ENCODE measurements at regions not wholly inside any gene's neighbourhood (a gene's known extent, or its start where the extent isn't known, plus 50 kb on each side); places are given as distances from the start of the nearest gene placed in this dataset.

DNA sequence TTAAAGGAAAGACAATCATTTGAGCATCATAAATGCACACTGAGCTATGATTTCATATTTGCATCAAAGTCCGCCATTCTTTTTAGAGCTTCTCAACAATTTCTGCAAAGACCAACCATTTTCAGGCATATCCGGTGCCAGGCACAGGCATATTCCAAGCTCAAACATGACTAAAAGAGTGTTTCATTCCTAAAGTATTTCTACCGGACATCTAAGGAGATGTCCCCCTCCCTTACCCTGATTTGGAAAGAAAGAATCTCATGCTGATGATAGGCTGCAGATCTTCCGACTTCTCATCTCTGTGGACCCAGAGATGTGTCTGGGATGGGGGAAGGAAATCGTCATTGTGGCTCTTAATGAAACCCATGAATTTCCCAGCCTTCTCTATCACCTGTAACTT lies 600.5 kb upstream of the MGMT start:
- no peak for DNase-seq (ENCODE audit: insufficient read length, low spot score)
- no peak for TF ChIP-seq SPI1 (IDR thresholded peaks at IDR 0.05; ENCODE audit: low read depth, low read length)
- TF ChIP-seq POLR2AphosphoS5 (IDR thresholded peaks at IDR 0.05; ENCODE audit: low read depth, low read length): no peak
- TF ChIP-seq POLR2A (IDR thresholded peaks at IDR 0.05; ENCODE audit: low read depth, low read length): no peak
- TF ChIP-seq POU2F2 (IDR thresholded peaks at IDR 0.05; ENCODE audit: low read depth, low read length): no peak
- TF ChIP-seq PAX5 (IDR thresholded peaks at IDR 0.05; ENCODE audit: insufficient read depth, low read length, severe bottlenecking): no peak
- no peak for TF ChIP-seq TAF1 (IDR thresholded peaks at IDR 0.05; ENCODE audit: low read depth, low read length)
- no peak for FAIRE-seq

DNA sequence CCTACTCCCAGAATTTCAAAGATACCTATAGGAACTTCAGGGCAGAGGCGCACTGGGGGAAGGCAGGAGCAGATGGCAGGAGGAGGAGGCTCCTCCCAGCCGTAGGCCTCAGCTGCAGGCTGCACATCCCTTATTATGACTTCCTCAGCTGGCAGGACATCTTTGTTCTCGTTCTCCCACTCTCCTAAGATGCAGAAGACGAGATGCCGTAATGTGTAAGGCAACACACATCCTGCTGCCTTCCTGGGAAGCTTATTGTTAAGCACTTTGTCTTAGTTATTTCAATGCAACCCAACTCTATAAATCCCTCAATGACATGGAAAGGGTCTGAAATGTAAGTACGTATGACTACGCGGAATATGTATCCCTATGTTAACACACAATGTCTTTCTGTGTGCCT lies 599.8 kb upstream of the MGMT start:
- TF ChIP-seq POLR2AphosphoS5 (IDR thresholded peaks at IDR 0.05; ENCODE audit: low read depth, low read length) (no peak), SPI1 (IDR thresholded peaks at IDR 0.05; ENCODE audit: low read depth, low read length) (no peak), TAF1 (IDR thresholded peaks at IDR 0.05; ENCODE audit: low read depth, low read length) (no peak), POU2F2 (IDR thresholded peaks at IDR 0.05; ENCODE audit: low read depth, low read length) (no peak), PAX5 (IDR thresholded peaks at IDR 0.05; ENCODE audit: insufficient read depth, low read length, severe bottlenecking) (no peak), POLR2A (IDR thresholded peaks at IDR 0.05; ENCODE audit: low read depth, low read length) (no peak)
- DNase-seq (ENCODE audit: insufficient read length, low spot score): no peak
- no peak for FAIRE-seq

DNA sequence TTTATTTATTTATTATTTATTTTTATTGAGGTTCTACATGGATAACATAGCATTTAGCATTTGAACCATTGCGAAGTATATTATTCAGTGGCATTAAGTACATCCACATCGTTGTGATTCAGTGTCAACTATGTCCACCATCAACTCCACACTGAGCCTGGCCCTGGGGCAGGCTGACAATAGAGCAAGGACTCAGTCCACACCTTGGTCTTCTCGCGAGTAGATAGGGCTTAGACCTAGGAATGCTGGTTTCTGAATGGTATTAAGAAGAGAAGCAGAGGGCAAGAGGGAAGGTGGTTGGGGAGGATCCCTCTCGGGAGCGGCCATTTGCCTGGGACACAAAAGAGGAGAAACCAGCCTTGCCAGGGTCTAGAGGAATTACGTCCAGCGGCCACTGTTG lies 599.2 kb upstream of the MGMT start:
- TF ChIP-seq POU2F2 (IDR thresholded peaks at IDR 0.05; ENCODE audit: low read depth, low read length) (no peak), SPI1 (IDR thresholded peaks at IDR 0.05; ENCODE audit: low read depth, low read length) (no peak), POLR2AphosphoS5 (IDR thresholded peaks at IDR 0.05; ENCODE audit: low read depth, low read length) (no peak), POLR2A (IDR thresholded peaks at IDR 0.05; ENCODE audit: low read depth, low read length) (no peak), TAF1 (IDR thresholded peaks at IDR 0.05; ENCODE audit: low read depth, low read length) (no peak), PAX5 (IDR thresholded peaks at IDR 0.05; ENCODE audit: insufficient read depth, low read length, severe bottlenecking) (no peak)
- FAIRE-seq (no peak), DNase-seq (ENCODE audit: insufficient read length, low spot score) (no peak)

DNA sequence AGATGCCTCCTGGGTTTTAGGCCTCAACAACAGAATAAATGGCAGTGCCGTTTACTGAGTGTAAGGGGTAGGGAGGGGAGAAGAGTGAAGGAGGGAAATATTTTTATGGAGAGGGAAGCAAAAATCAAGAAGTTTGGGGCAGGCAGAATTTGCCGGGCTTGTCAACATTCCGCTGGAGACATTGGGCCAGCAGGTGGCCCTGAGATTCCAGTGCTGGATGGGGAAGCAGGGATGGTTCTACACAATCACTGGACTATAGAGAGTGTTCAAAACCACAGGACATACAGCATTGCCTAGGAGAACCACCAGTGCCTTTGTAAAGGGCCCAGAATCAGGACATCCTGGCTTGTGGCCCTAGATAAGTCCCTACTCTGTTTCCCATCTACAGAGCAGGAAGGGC lies 598.6 kb upstream of the MGMT start:
- FAIRE-seq (no peak), DNase-seq (ENCODE audit: insufficient read length, low spot score) (no peak)
- TF ChIP-seq POU2F2 (IDR thresholded peaks at IDR 0.05; ENCODE audit: low read depth, low read length) (no peak), PAX5 (IDR thresholded peaks at IDR 0.05; ENCODE audit: insufficient read depth, low read length, severe bottlenecking) (no peak), POLR2AphosphoS5 (IDR thresholded peaks at IDR 0.05; ENCODE audit: low read depth, low read length) (no peak), SPI1 (IDR thresholded peaks at IDR 0.05; ENCODE audit: low read depth, low read length) (no peak), POLR2A (IDR thresholded peaks at IDR 0.05; ENCODE audit: low read depth, low read length) (no peak), TAF1 (IDR thresholded peaks at IDR 0.05; ENCODE audit: low read depth, low read length) (no peak)

DNA sequence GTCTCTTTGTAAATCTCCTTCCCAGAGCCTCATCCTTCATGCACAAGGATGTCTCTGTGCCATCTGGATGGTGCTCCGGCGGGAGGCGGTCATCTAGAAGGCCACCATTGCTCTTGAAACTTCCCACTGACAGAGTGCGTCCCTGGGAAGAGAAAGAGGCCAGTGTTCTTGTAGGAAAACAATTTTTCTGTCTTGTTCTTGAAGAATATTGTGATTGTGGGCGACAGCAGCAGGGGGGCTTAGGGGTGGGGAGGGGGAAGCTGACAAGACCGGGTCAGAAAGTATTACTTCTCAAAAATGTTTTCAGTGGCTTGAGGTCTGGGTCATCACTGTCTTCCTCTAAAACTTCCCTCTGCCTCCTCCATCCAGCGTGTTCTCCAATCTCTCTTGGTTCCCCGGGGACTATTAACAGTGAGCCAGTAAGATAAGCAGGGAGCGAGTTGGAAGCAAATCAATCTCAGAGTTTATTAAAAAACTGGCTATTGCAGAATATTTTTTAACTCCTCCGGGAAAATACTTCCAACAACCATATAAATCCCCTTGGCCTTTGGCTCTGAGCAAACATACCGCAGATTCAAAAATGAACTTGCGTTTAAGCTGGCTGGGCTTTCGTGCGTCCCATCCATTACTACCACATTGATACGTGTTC lies 597.8 kb upstream of the MGMT start:
- TF ChIP-seq POLR2AphosphoS5 (IDR thresholded peaks at IDR 0.05; ENCODE audit: low read depth, low read length) (no peak), SPI1 (IDR thresholded peaks at IDR 0.05; ENCODE audit: low read depth, low read length) (no peak), PAX5 (IDR thresholded peaks at IDR 0.05; ENCODE audit: insufficient read depth, low read length, severe bottlenecking) (no peak), POLR2A (IDR thresholded peaks at IDR 0.05; ENCODE audit: low read depth, low read length) (no peak), TAF1 (IDR thresholded peaks at IDR 0.05; ENCODE audit: low read depth, low read length) (no peak), POU2F2 (IDR thresholded peaks at IDR 0.05; ENCODE audit: low read depth, low read length) (no peak)
- FAIRE-seq (no peak), DNase-seq (ENCODE audit: insufficient read length, low spot score) (no peak)

GRCh38 chr10:128870830-128871597 lies 596.0 kb upstream of the MGMT start:
- DNase-seq (ENCODE audit: insufficient read length, low spot score) (no peak), FAIRE-seq (no peak)
- TF ChIP-seq PAX5 (IDR thresholded peaks at IDR 0.05; ENCODE audit: insufficient read depth, low read length, severe bottlenecking) (no peak), TAF1 (IDR thresholded peaks at IDR 0.05; ENCODE audit: low read depth, low read length) (no peak), SPI1 (IDR thresholded peaks at IDR 0.05; ENCODE audit: low read depth, low read length) (no peak), POLR2AphosphoS5 (IDR thresholded peaks at IDR 0.05; ENCODE audit: low read depth, low read length) (no peak), POLR2A (IDR thresholded peaks at IDR 0.05; ENCODE audit: low read depth, low read length) (no peak)

- TF ChIP-seq TAF1 (IDR thresholded peaks at IDR 0.05; ENCODE audit: low read depth, low read length) (no peak), POU2F2 (IDR thresholded peaks at IDR 0.05; ENCODE audit: low read depth, low read length) (no peak), PAX5 (IDR thresholded peaks at IDR 0.05; ENCODE audit: insufficient read depth, low read length, severe bottlenecking) (no peak), POLR2AphosphoS5 (IDR thresholded peaks at IDR 0.05; ENCODE audit: low read depth, low read length) (no peak), SPI1 (IDR thresholded peaks at IDR 0.05; ENCODE audit: low read depth, low read length) (no peak), POLR2A (IDR thresholded peaks at IDR 0.05; ENCODE audit: low read depth, low read length) (no peak)
- FAIRE-seq (no peak), DNase-seq (ENCODE audit: insufficient read length, low spot score) (no peak)
Observed at GRCh38 chr10:128871671-128872231, 595.3 kb upstream of the MGMT start.

DNA sequence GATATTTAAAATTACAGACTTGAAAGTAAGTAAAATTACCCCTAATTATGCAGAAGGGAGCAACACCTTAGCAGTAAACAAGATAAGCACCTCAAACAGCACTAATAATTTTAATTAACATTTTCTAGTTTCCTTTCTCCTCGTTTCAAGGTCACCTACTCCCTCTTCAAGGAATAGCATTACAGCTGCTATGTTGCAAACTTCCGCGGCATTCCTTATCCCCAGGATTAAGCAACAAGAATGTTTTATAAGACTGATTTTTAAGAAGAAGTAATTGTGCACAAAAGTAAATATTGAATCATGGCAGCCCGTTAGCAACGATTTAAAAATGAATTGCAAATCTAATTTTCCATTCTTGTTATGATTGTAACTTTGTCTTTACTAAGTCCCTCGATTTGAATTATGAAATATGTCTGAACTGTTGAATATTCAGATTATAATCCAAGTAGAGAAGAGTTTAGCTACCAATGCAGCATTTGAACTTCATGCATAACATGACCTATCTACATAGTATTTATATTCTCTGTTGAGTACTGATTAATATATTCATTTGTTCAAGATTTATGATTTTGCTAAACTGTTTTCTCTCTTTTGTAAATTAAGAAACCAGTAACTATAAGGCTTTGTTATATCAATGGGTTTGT lies 593.5 kb upstream of the MGMT start:
- no peak for FAIRE-seq
- TF ChIP-seq PAX5 (IDR thresholded peaks at IDR 0.05; ENCODE audit: insufficient read depth, low read length, severe bottlenecking): no peak
- no peak for TF ChIP-seq TAF1 (IDR thresholded peaks at IDR 0.05; ENCODE audit: low read depth, low read length)
- TF ChIP-seq POLR2AphosphoS5 (IDR thresholded peaks at IDR 0.05; ENCODE audit: low read depth, low read length): no peak
- TF ChIP-seq SPI1 (IDR thresholded peaks at IDR 0.05; ENCODE audit: low read depth, low read length): no peak
- no peak for TF ChIP-seq POU2F2 (IDR thresholded peaks at IDR 0.05; ENCODE audit: low read depth, low read length)
- TF ChIP-seq POLR2A (IDR thresholded peaks at IDR 0.05; ENCODE audit: low read depth, low read length): no peak
- DNase-seq (ENCODE audit: insufficient read length, low spot score): no peak

GRCh38 chr10:128874331-128874730 lies 592.7 kb upstream of the MGMT start:
- TF ChIP-seq SPI1 (IDR thresholded peaks at IDR 0.05; ENCODE audit: low read depth, low read length) (no peak), PAX5 (IDR thresholded peaks at IDR 0.05; ENCODE audit: insufficient read depth, low read length, severe bottlenecking) (no peak), POU2F2 (IDR thresholded peaks at IDR 0.05; ENCODE audit: low read depth, low read length) (no peak), TAF1 (IDR thresholded peaks at IDR 0.05; ENCODE audit: low read depth, low read length) (no peak), POLR2AphosphoS5 (IDR thresholded peaks at IDR 0.05; ENCODE audit: low read depth, low read length) (no peak), POLR2A (IDR thresholded peaks at IDR 0.05; ENCODE audit: low read depth, low read length) (no peak)
- no peak for DNase-seq (ENCODE audit: insufficient read length, low spot score)
- FAIRE-seq: no peak

Measured in GM12891 (cell line).